HCT116 (cell line): ENCODE measurements at regions not wholly inside any gene's neighbourhood (a gene's known extent, or its start where the extent isn't known, plus 50 kb on each side); places are given as distances from the start of the nearest gene placed in this dataset.

Experiments
- ATAC-seq: fragments of 200-7000 bp; cut with Tn5 transposase; 2 replicates; pipeline ENCODE4 v1.9.1; 2020; ENCODE audit warnings: mild to moderate bottlenecking, moderate library complexity
- BruUV-seq: library from RNA; stranded (reverse); fragments of 400-500 nt; replicated peaks from 2 replicates; lab custom pipeline; 2021; lab: Mats Ljungman, UMichigan
- CTCF ChIA-PET: fragments of 300-600 bp; sonication (Branson Sonifier 250); formaldehyde crosslinking; loops from one replicate; lab custom pipeline; 2021; ENCODE audit warnings: antibody characterized with exemption; lab: Charles Lee
- POLR2A ChIA-PET: fragments of 300-600, 350-600 bp; sonication (Branson Sonifier 250); formaldehyde crosslinking; loops from one replicate; lab custom pipeline; 2021; ENCODE audit warnings: antibody characterized with exemption; lab: Charles Lee
- RAD21 ChIA-PET, 2 experiments: fragments of 300-600 bp; sonication (Branson Sonifier 250); formaldehyde crosslinking; loops; one replicate each; lab custom pipeline; 2023; ENCODE audit warnings: low total read pairs in 2 of 2; ENCODE audit not compliant: uncharacterized antibody in 2 of 2, unreplicated experiment in 2 of 2, low non-redundant PET in 1 of 2; lab: Charles Lee
- DNase-seq: peaks from one replicate; pipeline ENCODE4 v3.0.0-alpha.2; 2010; ENCODE audit warnings: low read depth, low spot score
- H2AFZ ChIP-seq: fragments of 200-600 bp; shearing (Covaris generic), sonication (generic); 2 replicates; pipeline ENCODE4 v1.6.1; 2017; ENCODE audit warnings: low read depth, mixed run types, mixed read lengths, antibody characterized with exemption, low read length; ENCODE audit not compliant: poor library complexity, severe bottlenecking
- H3K27ac ChIP-seq: 2 replicates; pipeline ENCODE4 v1.5.1; 2012; ENCODE audit warnings: low read depth, low read length
- H3K27me3 ChIP-seq: fragments of 200-600 bp; sonication (generic); 2 replicates; pipeline ENCODE4 v1.6.1; 2016; ENCODE audit warnings: mixed run types, low read length, mixed read lengths; ENCODE audit not compliant: insufficient read depth
- H3K36me3 ChIP-seq, 2 experiments: fragments of 200-500 bp in 1 of 2; fragments of 200-600 bp in 1 of 2; sonication (Bioruptor generic) in 1 of 2; sonication (generic) in 1 of 2; 2 replicates each; pipeline versions ENCODE4 v1.5.1 to v1.6.1; 2014 to 2016; ENCODE audit warnings: low read length in 2 of 2, inconsistent platforms in 1 of 2, mixed read lengths in 1 of 2, mixed run types in 1 of 2; ENCODE audit not compliant: insufficient read depth in 2 of 2, control insufficient read depth in 1 of 2
- H3K4me1 ChIP-seq, 2 experiments: fragments of 200-600 bp in 1 of 2; sonication (generic) in 1 of 2; 2 replicates each; pipeline versions ENCODE4 v1.5.1 to v1.6.1; 2012 to 2017; ENCODE audit warnings: low read length in 2 of 2, inconsistent platforms in 1 of 2, mild to moderate bottlenecking in 1 of 2, mixed read lengths in 1 of 2, mixed run types in 1 of 2, moderate library complexity in 1 of 2; ENCODE audit not compliant: insufficient read depth in 2 of 2, control insufficient read depth in 1 of 2
- H3K4me2 ChIP-seq: fragments of 200-600 bp; sonication (generic); 2 replicates; pipeline ENCODE4 v1.6.1; 2017; ENCODE audit warnings: mixed run types, low read length, mixed read lengths
- H3K4me3 ChIP-seq, 2 experiments: fragments of 200-600 bp in 1 of 2; sonication (generic) in 1 of 2; replicated peaks in 1 of 2; 2 replicates each; pipeline ENCODE4 v1.5.1; 2011 to 2016; ENCODE audit warnings: low read length in 2 of 2, control low read depth in 1 of 2, low read depth in 1 of 2, mild to moderate bottlenecking in 1 of 2, mixed read lengths in 1 of 2, mixed run types in 1 of 2
- H3K79me2 ChIP-seq: fragments of 200-600 bp; sonication (generic); 2 replicates; pipeline ENCODE4 v1.6.1; 2017; ENCODE audit warnings: mild to moderate bottlenecking, mixed run types, low read length, moderate library complexity, mixed read lengths; ENCODE audit not compliant: insufficient read depth
- H3K9ac ChIP-seq: fragments of 200-600 bp; sonication (generic); 2 replicates; pipeline ENCODE4 v1.6.1; 2016; ENCODE audit warnings: low read length, mixed read lengths
- H3K9me2 ChIP-seq: fragments of 200-600 bp; sonication (generic), shearing (Covaris generic); 2 replicates; pipeline ENCODE4 v1.6.1; 2017; ENCODE audit warnings: mixed run types, mild to moderate bottlenecking, moderate library complexity; ENCODE audit not compliant: insufficient read depth
- H3K9me3 ChIP-seq, 2 experiments: fragments of 200-500 bp in 1 of 2; fragments of 200-600 bp in 1 of 2; sonication (Bioruptor generic) in 1 of 2; sonication (generic) in 1 of 2; 2 replicates each; pipeline ENCODE4 v1.6.1; 2014 to 2017; ENCODE audit warnings: low read length in 2 of 2, mixed read lengths in 2 of 2, inconsistent platforms in 1 of 2, low read depth in 1 of 2, mild to moderate bottlenecking in 1 of 2, mixed run types in 1 of 2, moderate library complexity in 1 of 2; ENCODE audit not compliant: control insufficient read depth in 1 of 2, insufficient read depth in 1 of 2
- H4K20me1 ChIP-seq: fragments of 200-600 bp; sonication (generic), shearing (Covaris generic); 2 replicates; pipeline ENCODE4 v1.6.1; 2017; ENCODE audit warnings: mixed run types, mild to moderate bottlenecking, moderate library complexity; ENCODE audit not compliant: insufficient read depth
- CEBPB ChIP-seq: IDR thresholded peaks from 2 replicates; pipeline ENCODE4 v1.6.1; 2012; ENCODE audit warnings: low read depth
- EZH2 ChIP-seq: fragments of 200-600 bp; sonication (generic); IDR thresholded peaks from 2 replicates; pipeline ENCODE4 v1.6.1; 2017; ENCODE audit warnings: antibody characterized with exemption, mixed run types
- POLR2A ChIP-seq: IDR thresholded peaks from 2 replicates; pipeline ENCODE4 v1.7.0; 2011; ENCODE audit warnings: borderline replicate concordance; ENCODE audit not compliant: insufficient read depth, insufficient read length; ENCODE audit errors: extremely low read depth
- TCF7L2 ChIP-seq: IDR thresholded peaks from 2 replicates; pipeline ENCODE4 v1.7.0; 2011; ENCODE audit warnings: borderline replicate concordance, inconsistent platforms; ENCODE audit not compliant: insufficient read depth, insufficient read length; ENCODE audit errors: extremely low read depth
- YY1 ChIP-seq: IDR thresholded peaks from 2 replicates; pipeline ENCODE4 v1.6.1; 2011; ENCODE audit warnings: low read length, low read depth, moderate library complexity, mild to moderate bottlenecking; ENCODE audit not compliant: insufficient replicate concordance; ENCODE audit errors: extremely low read depth
- ZBTB33 ChIP-seq: IDR thresholded peaks from 2 replicates; pipeline ENCODE4 v1.6.1; 2011; ENCODE audit warnings: mild to moderate bottlenecking, low read length, moderate library complexity; ENCODE audit not compliant: insufficient replicate concordance; ENCODE audit errors: extremely low read depth
- intact Hi-C: fragments of 100-400 bp; cut with micrococcal nuclease; formaldehyde crosslinking; loops from 2 replicates; pipeline ENCODE4 v1.10.0; 2022
- TF ChIP-seq, protein P1 (sequence below), 3 experiments: fragments of 200-600 bp in 1 of 3; sonication (generic) in 1 of 3; IDR thresholded peaks in 2 of 3; conservative IDR thresholded peaks in 1 of 3; 2 replicates each; pipeline ENCODE4 v1.5.1; 2012 to 2017; ENCODE audit warnings: low read depth in 2 of 3, low read length in 2 of 3, antibody characterized with exemption in 1 of 3, borderline replicate concordance in 1 of 3, control low read depth in 1 of 3, mild to moderate bottlenecking in 1 of 3, mixed read lengths in 1 of 3, mixed run types in 1 of 3, moderate library complexity in 1 of 3; ENCODE audit not compliant: insufficient read depth in 1 of 3
- TF ChIP-seq, protein P2 (sequence below): IDR thresholded peaks from 2 replicates; pipeline ENCODE4 v1.6.1; 2012

- TF ChIP-seq YY1 = no peak
Measured at GRCh38 chr17:45677770-45678169, 106.3 kb upstream of the CRHR1 start (continued).

DNA sequence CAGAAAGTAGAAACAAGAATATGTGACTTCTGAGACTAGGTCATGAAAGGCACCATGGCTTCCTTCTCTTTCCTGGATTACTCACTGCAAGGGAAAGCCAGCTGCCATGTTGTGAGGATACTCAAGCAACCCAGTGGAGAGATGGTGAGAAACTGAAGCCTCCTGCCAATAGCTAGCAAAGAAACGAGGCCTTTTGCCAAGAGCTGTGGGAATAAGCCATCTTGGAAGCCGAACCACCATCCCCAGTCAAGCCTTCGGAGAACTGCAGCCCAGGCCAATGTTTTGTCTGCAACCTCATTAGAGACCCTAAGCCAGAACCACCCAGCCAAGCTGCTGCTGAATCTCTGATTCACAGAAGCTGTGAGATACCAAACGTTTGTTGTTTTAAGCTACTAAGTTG lies 104.7 kb upstream of the CRHR1 start:
- no peaks in the 10 kb centered on the region for H3K9me2 ChIP-seq
- CTCF ChIA-PET = no interaction called here
- H3K27ac ChIP-seq = no peak overlapping the region
- H3K9ac ChIP-seq = no peak overlapping the region
- no peaks in the 10 kb centered on the region for H3K27me3 ChIP-seq
- TF ChIP-seq POLR2A = no peak
- TF ChIP-seq TCF7L2 = no peak
- TF ChIP-seq, protein P1, sequence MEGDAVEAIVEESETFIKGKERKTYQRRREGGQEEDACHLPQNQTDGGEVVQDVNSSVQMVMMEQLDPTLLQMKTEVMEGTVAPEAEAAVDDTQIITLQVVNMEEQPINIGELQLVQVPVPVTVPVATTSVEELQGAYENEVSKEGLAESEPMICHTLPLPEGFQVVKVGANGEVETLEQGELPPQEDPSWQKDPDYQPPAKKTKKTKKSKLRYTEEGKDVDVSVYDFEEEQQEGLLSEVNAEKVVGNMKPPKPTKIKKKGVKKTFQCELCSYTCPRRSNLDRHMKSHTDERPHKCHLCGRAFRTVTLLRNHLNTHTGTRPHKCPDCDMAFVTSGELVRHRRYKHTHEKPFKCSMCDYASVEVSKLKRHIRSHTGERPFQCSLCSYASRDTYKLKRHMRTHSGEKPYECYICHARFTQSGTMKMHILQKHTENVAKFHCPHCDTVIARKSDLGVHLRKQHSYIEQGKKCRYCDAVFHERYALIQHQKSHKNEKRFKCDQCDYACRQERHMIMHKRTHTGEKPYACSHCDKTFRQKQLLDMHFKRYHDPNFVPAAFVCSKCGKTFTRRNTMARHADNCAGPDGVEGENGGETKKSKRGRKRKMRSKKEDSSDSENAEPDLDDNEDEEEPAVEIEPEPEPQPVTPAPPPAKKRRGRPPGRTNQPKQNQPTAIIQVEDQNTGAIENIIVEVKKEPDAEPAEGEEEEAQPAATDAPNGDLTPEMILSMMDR (IDR thresholded peaks at IDR 0.05 in 2 of 3, conservative IDR thresholded peaks at IDR 0.05 in 1 of 3; ENCODE audit: borderline replicate concordance in 1 of 3, insufficient read depth in 1 of 3, low read depth in 2 of 3, low read length in 2 of 3) = no peak
- TF ChIP-seq, protein P2, sequence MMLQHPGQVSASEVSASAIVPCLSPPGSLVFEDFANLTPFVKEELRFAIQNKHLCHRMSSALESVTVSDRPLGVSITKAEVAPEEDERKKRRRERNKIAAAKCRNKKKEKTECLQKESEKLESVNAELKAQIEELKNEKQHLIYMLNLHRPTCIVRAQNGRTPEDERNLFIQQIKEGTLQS = no peak
- TF ChIP-seq CEBPB = no peak
- TF ChIP-seq EZH2 = no peak
- TF ChIP-seq ZBTB33 = no peak
- no peak for TF ChIP-seq YY1
- no peak overlapping the region for H2AFZ ChIP-seq
- DNase-seq (no peak), ATAC-seq (no peak)
- no TSS peak for BruUV-seq
- RAD21 ChIA-PET = no interaction called here
- no peaks in the 10 kb centered on the region for H4K20me1 ChIP-seq
- H3K4me1 ChIP-seq = 0 out of 4 replicates have a peak, but pooled peaks cover 0 to 3% of the 10 kb centered on the region in 2 experiments
- no peak overlapping the region for H3K4me2 ChIP-seq
- POLR2A ChIA-PET = no interaction called here
- H3K9me3 ChIP-seq = peaks cover 0 to 6% of the 10 kb centered on the region in 2 experiments; a peak in 1 of 4 replicates
- H3K4me3 ChIP-seq = no peak overlapping the region
- H3K36me3 ChIP-seq = no peaks in the 10 kb centered on the region
- intact Hi-C loops = no loop called here
- H3K79me2 ChIP-seq = no peaks in the 10 kb centered on the region
